GM12874 (cell line): ENCODE measurements at regions not wholly inside any gene's neighbourhood (a gene's known extent, or its start where the extent isn't known, plus 50 kb on each side); places are given as distances from the start of the nearest gene placed in this dataset.

Experiments
- CTCF ChIP-seq: IDR thresholded peaks from 2 replicates; pipeline ENCODE4 v1.5.1; 2011; ENCODE audit warnings: low read depth, mild to moderate bottlenecking, control low read depth, low read length, moderate library complexity; ENCODE audit not compliant: insufficient read depth

- no peak for TF ChIP-seq CTCF
Observed at GRCh38 chr6:85033547-85033946, 269.1 kb upstream of the TBX18 start.

GRCh38 chr6:85026021-85026420 is 261.6 kb upstream of the TBX18 start:
- TF ChIP-seq CTCF: no peak

- no peak for TF ChIP-seq CTCF
Observed at GRCh38 chr6:85023721-85024120, 259.3 kb upstream of the TBX18 start.

GRCh38 chr6:85017352-85017751 is 253.0 kb upstream of the TBX18 start:
- no peak for TF ChIP-seq CTCF

GRCh38 chr6:85016726-85017125 is 252.3 kb upstream of the TBX18 start:
- no peak for TF ChIP-seq CTCF

- TF ChIP-seq CTCF: peak; percentile 59
Observed at GRCh38 chr6:85015396-85015990, 251.1 kb upstream of the TBX18 start.

GRCh38 chr6:85010865-85011264 is 246.5 kb upstream of the TBX18 start:
- no peak for TF ChIP-seq CTCF
